ENCODE measurements at regions not wholly inside any gene's neighbourhood (a gene's known extent, or its start where the extent isn't known, plus 50 kb on each side); places are given as distances from the start of the nearest gene placed in this dataset.
"Not testable (repeated sequence)": the region's sequence is repeated elsewhere in the genome, so short reads cannot be mapped to it uniquely, and the experiment has no call there.

DNA sequence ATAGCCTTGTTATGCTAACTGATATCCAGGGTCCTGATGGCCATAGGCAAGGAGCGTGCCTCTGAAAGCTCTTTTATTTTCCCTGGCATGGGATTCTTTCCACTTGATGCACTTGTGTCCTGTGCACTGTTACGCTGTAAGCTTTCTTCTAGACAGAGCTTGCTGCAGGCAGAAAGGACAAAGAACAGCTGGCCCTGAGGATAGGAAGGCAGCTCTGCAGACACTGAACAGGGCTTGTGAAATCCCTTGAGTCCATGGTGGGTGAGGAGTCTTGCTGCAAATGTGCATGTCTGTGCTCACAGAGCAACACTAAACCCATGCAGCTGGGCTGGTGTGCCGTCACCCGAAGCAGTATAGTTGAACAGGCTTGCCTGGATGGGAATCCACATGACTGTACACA, 126.6 kb downstream of the AKAP11 start:
- no peak for DNase-seq (ENCODE audit: low read depth)

DNA sequence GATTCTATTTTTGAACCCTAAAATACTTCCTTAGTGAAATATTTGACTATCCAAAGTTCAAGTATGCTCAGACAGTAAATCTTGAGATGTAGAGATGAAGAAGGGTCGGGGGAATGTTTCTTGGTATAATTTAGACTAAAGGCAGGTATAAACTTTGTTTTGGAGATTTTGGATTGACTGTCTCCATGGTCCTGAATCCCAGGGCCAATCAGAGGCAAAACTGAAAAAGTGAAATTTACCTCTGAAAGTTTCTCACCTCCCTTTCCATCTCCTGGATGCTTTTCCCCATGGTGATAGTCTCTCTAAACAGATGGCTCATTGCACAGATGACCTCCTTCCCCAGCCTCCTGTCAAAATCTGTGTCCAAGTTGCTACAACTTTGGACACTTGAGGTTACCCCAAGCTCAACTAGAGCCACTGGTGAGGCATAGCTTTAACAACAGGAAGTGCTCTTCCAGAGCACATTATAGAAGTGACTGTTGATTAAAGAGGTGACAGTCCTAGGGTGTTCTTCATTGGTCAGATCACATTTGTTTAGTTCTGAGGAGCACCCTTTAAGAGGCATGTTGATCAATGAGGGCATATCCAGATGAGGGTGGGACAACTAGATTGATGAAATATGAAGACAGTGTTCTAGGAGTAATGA, 128.4 kb downstream of the AKAP11 start:
- DNase-seq (ENCODE audit: low read depth), result no peak

DNA sequence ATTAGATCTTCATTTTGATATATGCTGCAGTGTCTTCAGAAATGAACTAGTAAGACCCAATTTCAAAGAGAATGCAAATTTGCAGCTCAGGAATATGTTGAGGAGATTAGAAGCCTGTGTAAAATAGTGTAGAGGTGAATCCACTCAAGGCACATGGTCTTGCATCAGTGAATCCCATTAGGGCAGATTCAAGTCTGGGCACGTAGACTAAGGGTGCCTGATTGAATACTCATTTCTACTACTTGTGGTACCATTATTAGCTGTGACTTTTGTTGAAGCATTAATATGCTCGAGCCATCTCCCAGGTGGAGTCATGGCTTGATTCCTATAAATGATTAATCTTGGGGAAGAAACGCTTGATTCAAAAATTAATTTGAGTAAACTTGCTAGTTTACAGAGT, 129.4 kb downstream of the AKAP11 start:
- DNase-seq (ENCODE audit: low read depth), result no peak

DNA sequence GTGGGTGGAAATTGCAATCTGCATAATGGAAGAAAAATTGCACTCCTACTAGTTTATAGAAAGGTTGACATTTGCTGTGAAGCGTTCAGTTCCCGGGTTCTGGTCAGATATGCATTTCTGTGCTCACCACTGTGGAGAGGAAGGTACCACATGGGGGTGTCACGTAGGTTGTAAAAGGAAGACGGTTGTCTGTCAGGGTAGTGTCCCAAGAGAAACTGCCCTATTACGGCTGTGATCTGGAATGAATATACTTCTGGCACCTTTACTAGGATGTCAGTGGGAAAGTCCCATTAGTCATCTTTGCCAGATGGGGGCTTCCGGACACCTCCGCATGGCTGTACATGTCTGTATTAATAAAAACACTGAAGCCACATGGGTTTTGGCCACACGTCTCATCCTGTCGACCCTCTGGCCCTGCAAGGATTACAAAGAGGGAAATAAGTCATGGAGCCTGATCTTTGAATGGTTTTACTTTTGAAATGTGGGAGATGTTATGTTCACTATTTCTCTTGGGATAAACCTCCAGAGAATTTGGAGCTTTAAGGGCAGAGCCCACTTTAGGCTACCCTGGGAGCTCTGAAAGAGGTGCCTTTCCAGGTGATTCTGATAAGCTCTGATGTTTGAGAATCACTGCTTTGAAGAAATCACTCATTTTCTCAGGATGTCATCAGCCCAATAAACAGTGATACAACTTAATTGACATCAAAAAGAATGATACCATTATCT, 133.9 kb downstream of the AKAP11 start:
- DNase-seq (ENCODE audit: low read depth), result no peak

DNA sequence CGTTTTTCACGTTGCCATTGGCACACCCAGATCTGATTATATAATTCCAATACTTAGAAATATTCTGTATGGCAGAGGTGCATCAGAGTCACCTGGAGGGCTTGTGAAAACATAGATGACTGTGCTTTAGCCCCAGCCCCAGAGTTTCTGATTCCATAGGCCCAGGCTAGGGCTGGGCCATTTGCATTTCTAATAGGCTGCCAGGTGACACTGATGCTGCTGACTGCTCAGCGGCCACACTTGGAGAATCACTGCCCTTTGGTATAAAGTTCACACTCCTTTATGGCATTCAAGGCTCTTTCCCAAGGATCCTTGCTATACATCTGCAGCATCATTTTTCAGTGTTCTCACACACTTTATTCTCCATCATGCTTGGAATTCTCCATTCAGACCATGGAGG, 137.1 kb downstream of the AKAP11 start:
- DNase-seq (ENCODE audit: low read depth), result no peak

DNA sequence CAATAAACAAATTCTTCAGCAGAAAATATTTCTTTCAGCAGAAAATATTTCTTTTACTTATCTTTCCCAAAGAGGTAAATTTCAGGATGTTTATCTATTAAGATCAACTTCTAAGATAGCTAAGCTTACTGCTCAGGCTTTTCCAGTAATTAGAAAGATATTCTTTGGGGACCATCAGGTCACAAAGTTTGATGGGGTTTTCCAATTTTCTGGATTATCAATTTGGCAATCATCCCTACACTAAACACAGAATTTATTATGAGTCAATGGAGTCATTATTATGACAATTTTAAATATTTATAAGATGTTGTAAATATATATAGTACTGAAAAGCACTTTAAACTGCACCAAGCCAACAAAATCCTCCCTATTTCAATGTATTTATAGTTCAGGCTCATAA, 137.6 kb downstream of the AKAP11 start:
- DNase-seq (ENCODE audit: low read depth), result no peak

DNA sequence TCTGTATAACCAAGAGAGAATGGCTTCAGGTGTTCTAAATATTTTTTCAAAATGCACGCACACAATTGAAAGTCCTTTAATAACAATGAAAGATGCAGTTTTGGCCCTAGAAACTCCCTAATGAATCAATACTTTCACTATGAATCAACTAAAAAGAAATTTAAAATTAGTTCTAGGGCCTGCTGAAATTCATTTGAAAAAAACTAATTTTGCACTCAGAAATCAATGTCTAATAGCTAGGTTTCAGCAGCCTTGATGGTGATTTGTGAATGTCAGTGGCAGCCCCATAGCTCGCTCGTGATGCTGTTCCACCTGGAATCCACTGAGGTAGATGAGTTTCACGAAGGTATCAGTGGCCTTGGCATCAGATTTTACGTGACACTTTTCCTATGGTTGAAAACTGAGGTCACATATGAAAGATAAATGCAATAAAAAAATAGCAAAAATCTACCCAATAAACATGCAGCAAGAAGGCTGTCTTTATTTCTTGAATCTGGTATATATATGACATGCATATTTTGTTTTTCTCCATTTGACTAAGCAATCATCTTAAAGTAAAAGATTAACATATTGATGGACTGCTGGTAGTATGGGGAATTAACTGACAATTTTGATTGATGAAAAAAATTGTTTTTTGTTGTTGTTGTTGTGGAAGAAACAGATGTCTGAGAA, 141.0 kb downstream of the AKAP11 start:
- DNase-seq (ENCODE audit: low read depth), result no peak

DNA sequence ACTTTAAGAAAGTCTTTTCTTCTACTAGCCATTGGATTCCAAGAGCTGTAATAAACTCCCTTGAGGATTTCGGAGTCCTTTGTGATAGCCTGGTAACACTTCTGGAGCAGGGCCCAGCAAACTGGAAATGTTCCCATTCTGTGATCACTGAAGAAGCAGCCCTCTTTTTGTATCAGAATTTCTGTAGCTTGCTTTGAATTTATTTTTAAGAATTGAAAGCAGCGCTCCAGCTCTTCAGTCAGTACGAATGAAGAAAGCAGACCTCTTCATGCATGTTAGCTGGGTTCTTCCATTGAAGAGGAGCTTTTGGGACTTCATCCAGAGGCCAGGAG, 141.5 kb downstream of the AKAP11 start:
- no peak for DNase-seq (ENCODE audit: low read depth)

DNA sequence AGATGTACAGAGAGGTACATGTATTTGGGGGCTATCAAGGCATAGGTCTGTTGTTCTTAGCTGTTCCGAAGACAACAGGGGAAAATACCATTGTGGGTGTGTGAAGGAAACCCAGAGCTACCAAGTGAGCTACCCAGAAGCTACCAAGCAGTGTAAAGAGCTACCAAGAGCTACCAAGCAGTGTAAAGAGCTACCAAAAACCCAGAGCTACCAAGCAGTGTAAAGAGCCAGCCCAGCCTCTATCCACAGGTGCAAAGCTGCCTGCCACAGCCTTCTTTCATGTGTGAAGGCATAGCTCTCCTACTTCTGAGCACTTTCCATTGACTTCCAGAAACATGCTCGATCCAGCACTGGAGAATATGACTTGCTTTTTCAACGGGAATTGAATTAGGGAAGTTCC, 145.7 kb downstream of the AKAP11 start:
- DNase-seq (ENCODE audit: low read depth), result no peak

DNA sequence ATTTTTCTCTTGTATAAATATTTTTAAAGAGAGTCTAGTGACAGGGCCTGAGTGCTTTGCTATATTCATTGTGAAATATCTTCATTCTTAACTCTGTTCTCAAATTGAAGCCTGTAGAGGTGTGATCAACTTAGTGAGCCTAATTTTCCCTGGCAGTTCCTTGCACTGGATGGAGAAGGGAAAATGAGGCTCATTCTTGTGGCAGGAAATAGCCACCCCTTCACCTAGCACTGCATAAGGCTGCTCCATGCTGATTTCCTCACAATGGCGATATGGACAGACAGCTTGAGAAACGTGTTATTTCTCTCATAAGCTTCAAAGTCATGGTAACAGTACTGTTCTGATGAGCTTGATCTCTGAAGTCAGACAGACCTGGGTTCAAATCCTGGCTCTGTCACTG, 146.2 kb downstream of the AKAP11 start:
- DNase-seq (ENCODE audit: low read depth), result no peak

DNA sequence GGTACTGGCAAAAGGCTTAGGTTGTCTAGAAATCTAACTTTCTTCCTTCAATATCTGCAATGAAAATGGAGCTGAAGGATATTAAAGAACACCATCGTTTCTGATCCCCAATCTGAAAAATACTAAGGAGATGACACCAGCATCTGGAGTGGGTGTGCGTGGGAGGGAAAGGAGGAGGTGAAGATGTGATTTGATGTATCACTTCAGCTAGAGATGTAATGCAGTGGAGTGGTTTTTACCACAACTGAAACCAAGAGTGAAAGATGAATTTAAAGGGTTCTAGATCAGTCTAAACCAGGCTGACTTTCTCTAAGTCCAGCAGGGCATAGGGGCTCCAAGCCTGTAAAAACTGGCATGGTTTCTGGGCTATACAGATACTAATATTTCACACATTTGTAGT, 148.4 kb downstream of the AKAP11 start:
- DNase-seq (ENCODE audit: low read depth), result no peak

DNA sequence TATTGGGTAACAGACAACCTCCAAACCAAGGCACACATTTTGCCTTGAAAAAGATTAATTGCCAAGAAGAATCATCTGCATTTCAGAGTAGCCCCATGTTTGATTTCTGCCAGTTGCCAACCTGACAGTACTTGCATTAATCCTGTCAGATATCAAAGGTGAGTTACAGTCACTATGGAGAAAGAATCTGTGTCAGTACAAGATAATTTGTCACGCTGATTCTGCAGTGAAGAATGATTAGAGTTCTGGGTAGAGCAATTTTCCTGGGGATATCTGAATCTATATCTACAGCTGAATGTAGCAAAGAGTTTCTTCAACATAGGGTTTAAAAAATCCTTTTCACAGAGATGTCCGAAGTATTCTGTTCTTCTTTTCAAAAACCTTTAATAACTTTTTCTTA, 150.7 kb downstream of the AKAP11 start:
- no peak for DNase-seq (ENCODE audit: low read depth)

DNA sequence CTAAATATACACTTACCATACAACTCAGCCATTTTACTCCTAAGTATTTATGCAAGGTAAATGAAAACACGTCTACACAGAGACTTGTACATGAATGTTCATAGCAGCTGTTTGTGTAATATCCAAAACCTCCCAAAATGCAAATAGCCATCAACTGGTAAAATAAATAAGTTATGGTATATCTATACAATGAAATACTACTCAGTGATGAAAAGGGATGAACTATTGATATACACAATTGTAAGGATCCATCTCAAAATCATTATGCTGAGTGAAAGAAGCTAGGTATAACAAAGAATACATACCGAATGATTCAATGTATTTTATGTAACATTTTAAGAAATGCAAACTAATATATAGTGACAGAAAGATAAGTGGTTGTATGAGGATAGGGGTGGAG, 149.8 kb upstream of the TNFSF11 start:
- no peak for DNase-seq (ENCODE audit: low read depth)

DNA sequence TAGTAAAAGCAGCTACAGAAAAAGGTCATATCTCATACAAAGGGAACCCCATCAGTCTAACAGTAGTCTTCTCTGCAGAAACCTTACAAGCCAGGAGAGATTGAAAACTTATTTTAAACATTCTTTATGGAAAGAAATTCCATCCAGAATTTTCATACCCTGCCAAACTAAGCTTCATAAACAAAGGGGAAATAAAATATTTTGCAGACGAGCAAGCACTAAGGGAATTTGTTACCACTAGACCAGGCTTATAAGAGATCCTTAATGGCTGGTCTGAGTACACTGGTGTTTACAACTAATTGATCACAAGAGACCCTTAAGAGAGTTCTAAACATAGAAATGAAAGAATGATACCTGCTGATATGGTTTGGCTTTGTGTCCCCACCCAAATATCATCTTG, 128.6 kb upstream of the TNFSF11 start:
- no peak for DNase-seq (ENCODE audit: low read depth)

DNA sequence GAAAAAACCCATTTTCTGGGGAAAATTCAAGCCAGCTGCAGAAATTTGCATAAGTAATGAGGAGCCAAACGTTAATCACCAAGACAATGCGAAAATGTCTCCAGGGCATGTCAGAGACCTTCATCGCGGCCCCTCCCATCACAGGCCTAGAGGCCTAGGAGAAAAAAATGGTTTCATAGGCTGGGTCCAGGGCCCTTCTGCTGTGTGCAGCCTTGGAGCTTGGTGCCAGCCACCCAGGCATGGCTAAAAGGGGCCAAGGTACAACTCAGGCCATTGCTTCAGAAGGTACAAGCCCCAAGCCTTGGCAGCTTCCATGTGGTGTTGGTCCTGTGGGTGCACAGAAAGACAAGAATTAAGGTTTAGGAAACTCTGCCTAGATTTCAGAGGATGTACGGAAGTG, 127.4 kb upstream of the TNFSF11 start:
- DNase-seq (ENCODE audit: low read depth), result not testable (repeated sequence)

DNA sequence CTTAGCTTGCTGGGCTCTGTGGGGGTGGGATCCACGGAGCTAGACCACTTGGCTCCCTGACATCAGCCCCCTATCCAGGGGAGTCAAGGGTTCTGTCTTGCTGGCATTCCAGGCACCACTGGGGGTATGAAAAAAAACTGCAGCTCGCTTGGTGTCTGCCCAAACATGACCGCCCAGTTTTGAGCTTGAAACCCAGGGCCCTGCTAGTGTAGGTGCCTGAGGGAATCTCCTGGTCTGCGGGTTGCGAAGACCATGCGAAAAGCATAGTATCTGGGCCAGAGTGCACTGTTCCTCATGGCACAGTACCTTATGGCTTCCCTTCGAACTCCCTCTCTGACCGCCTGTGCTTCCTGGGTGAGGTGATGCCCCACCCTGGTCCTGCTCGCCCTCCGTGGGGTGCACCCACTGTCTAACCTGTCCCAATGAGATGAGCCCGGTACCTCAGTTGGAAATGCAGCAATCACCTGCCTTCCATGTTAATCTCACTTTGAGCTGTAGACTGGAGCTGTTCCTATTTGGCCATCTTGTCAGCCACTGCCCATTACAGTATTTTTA, 120.8 kb upstream of the TNFSF11 start:
- DNase-seq (ENCODE audit: low read depth), result no peak

DNA sequence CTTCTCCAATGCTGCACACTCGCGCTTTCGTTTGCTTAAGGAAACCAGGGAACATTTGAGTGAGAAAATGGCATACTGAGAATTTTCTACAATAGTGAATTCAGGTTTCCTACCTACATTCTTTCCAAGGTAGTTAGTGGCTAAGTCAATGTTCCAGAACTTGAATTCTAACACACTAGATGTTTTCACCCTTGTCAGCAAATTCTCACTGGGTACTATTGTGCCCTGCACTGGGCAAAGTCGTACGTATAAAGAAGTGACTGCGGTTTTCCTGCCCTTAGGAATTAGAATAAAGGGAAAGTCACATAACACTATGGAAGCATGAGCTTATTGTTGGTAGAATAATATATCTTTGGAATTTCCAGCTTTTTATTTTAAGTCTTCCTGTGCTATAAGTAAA, 119.2 kb upstream of the TNFSF11 start:
- DNase-seq (ENCODE audit: low read depth), result no peak

DNA sequence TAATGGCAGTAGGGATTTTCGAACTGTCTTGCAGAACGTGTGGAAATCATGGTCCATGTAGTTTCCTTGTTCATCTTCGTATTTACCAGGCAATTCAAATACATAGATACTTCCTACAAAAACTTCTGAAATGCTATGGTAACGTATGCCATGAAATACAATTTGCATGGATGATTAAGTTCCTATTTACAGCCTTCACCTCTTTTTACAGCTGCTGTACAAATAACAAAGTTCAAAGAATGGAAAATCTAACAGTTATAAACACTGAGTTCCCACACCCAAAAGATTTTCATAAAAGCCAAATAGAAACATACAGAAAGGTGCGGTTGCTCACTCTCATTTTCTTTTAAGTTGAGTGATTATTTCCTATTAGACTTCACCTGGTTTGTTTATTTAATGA, 115.8 kb upstream of the TNFSF11 start:
- DNase-seq (ENCODE audit: low read depth), result no peak

DNA sequence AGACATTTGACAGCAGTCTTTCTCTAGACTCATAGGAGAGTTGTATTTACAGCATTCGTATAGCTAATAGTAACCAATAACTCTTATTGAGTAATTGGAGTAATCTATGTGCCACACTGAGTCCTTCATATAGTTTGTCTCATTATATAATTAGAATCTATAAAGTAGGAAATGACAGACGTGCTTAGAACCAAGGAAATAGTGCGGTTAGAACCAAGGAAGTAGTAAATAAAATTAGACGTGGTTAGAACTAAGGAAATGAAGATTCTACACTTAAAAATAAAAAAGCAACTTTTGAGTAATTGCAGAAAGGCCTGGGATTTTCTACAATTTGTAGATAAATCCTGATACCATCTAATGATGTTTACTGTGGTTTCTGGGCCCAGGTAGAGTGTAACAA, 107.8 kb upstream of the TNFSF11 start:
- no peak for DNase-seq (ENCODE audit: low read depth)

DNA sequence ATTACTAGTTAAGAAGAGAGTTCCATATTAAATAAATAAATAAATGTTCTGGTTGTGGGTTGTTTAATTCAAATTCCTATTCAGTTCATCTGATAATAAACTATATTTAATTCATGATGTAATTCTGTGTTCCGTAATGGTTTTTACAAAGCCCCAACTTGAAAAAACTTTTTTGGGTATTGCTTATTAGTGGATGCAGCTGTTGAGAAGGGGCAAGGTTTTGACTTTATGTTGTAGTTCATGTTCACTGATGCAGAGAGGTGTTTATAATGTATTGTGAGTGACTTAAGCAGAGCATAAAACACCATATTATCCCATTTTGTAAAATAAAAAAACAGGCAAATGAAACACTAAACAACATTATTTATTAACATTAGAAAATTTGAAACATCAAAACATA, 107.3 kb upstream of the TNFSF11 start:
- no peak for DNase-seq (ENCODE audit: low read depth)

DNA sequence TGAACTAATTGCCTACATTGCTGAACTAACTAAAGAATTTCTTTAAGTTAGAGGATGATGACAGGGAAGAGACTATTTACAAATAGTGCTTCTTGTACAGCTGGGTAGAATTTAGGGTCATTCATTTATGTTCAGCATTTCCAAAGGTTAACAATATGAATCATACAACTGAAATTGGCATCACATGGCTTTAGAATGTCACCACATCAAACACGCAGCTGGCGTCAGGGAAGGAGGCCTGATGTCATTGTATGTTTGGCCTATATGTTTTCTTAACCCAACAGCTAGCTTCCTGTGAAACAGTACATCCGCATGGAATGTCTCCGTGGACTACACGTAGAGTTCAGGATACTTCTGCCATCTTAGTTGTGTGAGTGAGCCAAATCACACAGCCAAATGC, 99.0 kb upstream of the TNFSF11 start:
- no peak for DNase-seq (ENCODE audit: low read depth)

DNA sequence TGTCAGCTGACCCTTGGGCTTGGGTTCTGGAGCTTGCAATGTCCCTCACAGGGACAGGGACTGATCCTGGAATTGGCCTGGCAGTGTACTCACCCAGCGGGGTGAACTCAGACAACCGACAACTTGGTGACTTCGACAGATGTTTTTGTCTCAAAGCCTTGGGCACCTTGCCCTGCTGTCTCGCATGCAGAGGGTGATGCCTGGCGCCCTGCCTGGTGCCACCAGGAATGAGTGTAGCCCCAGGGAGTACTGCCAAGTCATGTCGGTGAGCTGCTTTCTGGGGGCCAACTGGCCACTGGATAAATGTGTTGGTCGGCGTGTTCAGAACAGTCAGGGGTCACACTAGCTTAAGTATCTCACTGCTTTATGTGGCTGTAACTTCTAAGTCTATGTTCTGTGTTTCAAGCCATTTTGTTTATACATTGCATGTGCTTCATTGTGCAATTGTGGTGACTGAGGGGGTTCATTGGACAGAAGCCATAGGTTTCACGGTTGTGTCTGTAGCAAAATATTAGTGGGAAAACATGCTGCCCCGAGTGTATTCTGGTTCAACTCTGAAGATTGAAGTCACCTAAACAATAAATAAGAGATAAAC, 96.3 kb upstream of the TNFSF11 start:
- no peak for DNase-seq (ENCODE audit: low read depth)

DNA sequence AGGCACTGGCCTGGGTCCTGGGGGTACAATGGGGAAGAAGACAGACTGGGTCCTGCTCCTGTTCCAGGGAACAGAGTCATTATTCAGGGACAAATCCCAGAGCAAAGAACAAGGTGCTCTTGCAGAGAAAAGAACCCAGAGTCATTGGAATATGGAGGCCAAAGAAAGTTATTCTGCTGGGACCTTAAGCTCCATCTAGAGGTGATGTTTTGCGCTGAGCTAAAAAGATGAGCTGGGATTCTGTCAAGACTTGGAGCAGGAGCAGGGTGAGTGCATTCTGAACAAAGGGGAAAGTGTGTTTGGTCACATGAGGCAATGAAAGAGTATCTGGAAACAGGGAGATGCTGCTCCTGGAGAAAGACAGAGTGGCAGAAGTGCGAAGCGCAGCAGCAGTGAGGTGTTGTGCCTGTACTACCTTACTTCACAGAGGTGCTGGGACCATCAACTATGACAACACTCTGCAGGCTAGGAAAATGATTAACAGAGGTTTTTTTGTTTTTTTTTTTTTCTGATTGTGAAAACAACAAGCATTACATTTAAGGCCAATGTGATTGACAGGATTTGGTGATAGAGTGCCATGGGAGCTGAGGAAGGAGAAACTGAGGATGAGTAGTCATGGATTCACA, 95.3 kb upstream of the TNFSF11 start:
- DNase-seq (ENCODE audit: low read depth), result no peak

Data from GM04503 (cell line).